CD4-positive, alpha-beta T cell (primary cell): ENCODE measurements at regions not wholly inside any gene's neighbourhood (a gene's known extent, or its start where the extent isn't known, plus 50 kb on each side); places are given as distances from the start of the nearest gene placed in this dataset.

Experiments used
- ATAC-seq: fragments of 200-7000 bp; cut with Tn5 transposase; one replicate; pipeline ENCODE4 v1.10.0; 2022; ENCODE audit warnings: mild to moderate bottlenecking; ENCODE audit not compliant: poor library complexity
- CTCF ChIA-PET: fragments of 350-600 bp; sonication (Branson Sonifier 250); formaldehyde crosslinking; loops from one replicate; lab custom pipeline; 2021; ENCODE audit warnings: antibody characterized with exemption, inconsistent platforms; lab: Charles Lee
- POLR2A ChIA-PET: fragments of 350-600 bp; sonication (Branson Sonifier 250); formaldehyde crosslinking; loops from one replicate; lab custom pipeline; 2021; ENCODE audit warnings: antibody characterized with exemption, inconsistent platforms; lab: Charles Lee
- DNase-seq, 14 experiments: peaks; one replicate each; pipeline ENCODE4 v3.0.0-alpha.2; 2013 to 2020; ENCODE audit warnings: mixed read lengths in 2 of 14
- H3K27ac ChIP-seq, 2 donors: one replicate each; pipeline versions ENCODE4 v1.5.1 to v1.7.0; 2013; ENCODE audit warnings: low read length in 2 of 2, low read depth in 1 of 2, mild to moderate bottlenecking in 1 of 2
- H3K27me3 ChIP-seq, 2 experiments: 1 replicate in 1 of 2; 2 replicates in 1 of 2; pipeline versions ENCODE4 v1.6.1 to v1.7.0; 2013; ENCODE audit warnings: low read length in 2 of 2, control low read depth in 1 of 2, mild to moderate bottlenecking in 1 of 2, moderate library complexity in 1 of 2; ENCODE audit not compliant: insufficient read depth in 2 of 2, control insufficient read depth in 1 of 2
- H3K36me3 ChIP-seq: one replicate; pipeline ENCODE4 v1.6.1; 2013; ENCODE audit warnings: low read length, control low read depth; ENCODE audit not compliant: insufficient read depth
- H3K4me1 ChIP-seq: one replicate; pipeline ENCODE4 v1.6.1; 2013; ENCODE audit warnings: low read length, control low read depth; ENCODE audit not compliant: insufficient read depth
- H3K4me3 ChIP-seq: one replicate; pipeline ENCODE4 v1.5.1; 2013; ENCODE audit warnings: mild to moderate bottlenecking, low read length, moderate library complexity
- H3K9me3 ChIP-seq, 2 experiments: 1 replicate in 1 of 2; 2 replicates in 1 of 2; pipeline versions ENCODE4 v1.6.1 to v1.7.0; 2013; ENCODE audit warnings: low read length in 2 of 2, mild to moderate bottlenecking in 2 of 2, control low read depth in 1 of 2, moderate library complexity in 1 of 2; ENCODE audit not compliant: control insufficient read depth in 1 of 2, insufficient read depth in 1 of 2
- H3K27ac Mint-ChIP-seq: one replicate; pipeline ENCODE4 v1.8.0; 2020; ENCODE audit warnings: mixed read lengths
- H3K27me3 Mint-ChIP-seq: one replicate; pipeline ENCODE4 v1.8.0; 2021; ENCODE audit warnings: mixed read lengths
- H3K36me3 Mint-ChIP-seq: one replicate; pipeline ENCODE4 v1.8.0; 2021; ENCODE audit warnings: low read depth, mixed read lengths
- H3K4me1 Mint-ChIP-seq: one replicate; pipeline ENCODE4 v1.8.0; 2021; ENCODE audit warnings: low read depth, mixed read lengths
- H3K4me3 Mint-ChIP-seq: one replicate; pipeline ENCODE4 v1.8.0; 2020; ENCODE audit warnings: mild to moderate bottlenecking, mixed read lengths
- H3K9me3 Mint-ChIP-seq: one replicate; pipeline ENCODE4 v1.8.0; 2020; ENCODE audit warnings: mixed read lengths
- intact Hi-C, 2 experiments: fragments of 100-400 bp; cut with DNase I in 1 of 2; cut with micrococcal nuclease in 1 of 2; formaldehyde crosslinking; loops; one replicate each; pipeline versions ENCODE4 v1.15.1 to v1.9.0; 2023 to 2025; cut with DNase I, micrococcal nuclease
- TF ChIP-seq, protein P1 (sequence below): fragments of 200-600 bp; IDR thresholded peaks from one replicate; pipeline ENCODE4 v1.8.0; 2022; ENCODE audit warnings: antibody characterized with exemption, mild to moderate bottlenecking

DNA sequence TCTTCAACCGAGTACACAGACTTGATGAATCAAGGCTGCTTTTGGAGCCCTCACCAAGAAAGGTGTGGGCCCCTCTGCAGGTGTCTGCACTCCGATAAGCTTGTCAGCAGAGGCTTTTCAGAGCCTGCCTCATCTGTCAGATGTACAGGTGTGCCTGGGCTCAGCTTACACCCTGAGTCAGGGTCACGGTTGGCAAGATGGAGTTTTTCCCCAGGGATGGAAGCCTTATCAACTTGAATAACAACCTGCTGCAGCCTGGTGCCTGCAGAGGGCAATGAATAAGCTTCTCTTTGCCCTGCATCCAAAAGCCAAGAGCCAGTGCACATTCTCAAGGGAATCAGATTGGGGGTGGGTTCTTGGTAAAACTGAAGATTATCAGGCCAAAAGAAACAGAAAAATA lies 427.1 kb downstream of the CD83 start:
- no peak overlapping the region for H3K27ac ChIP-seq
- no peaks in the 10 kb centered on the region for H3K27me3 ChIP-seq
- H3K27ac Mint-ChIP-seq, result no peak overlapping the region
- peaks cover 4% of the 10 kb centered on the region for H3K4me1 ChIP-seq
- H3K9me3 Mint-ChIP-seq, result no peaks in the 10 kb centered on the region
- no peak for DNase-seq
- H3K4me1 Mint-ChIP-seq, result peaks cover 29% of the 10 kb centered on the region
- no peak overlapping the region for H3K4me3 ChIP-seq
- no peaks in the 10 kb centered on the region for H3K9me3 ChIP-seq
- no peak for ATAC-seq
- H3K27me3 Mint-ChIP-seq, result no peaks in the 10 kb centered on the region
- H3K36me3 ChIP-seq, result no peaks in the 10 kb centered on the region
- CTCF ChIA-PET, result no interaction called here
- TF ChIP-seq, protein P1, sequence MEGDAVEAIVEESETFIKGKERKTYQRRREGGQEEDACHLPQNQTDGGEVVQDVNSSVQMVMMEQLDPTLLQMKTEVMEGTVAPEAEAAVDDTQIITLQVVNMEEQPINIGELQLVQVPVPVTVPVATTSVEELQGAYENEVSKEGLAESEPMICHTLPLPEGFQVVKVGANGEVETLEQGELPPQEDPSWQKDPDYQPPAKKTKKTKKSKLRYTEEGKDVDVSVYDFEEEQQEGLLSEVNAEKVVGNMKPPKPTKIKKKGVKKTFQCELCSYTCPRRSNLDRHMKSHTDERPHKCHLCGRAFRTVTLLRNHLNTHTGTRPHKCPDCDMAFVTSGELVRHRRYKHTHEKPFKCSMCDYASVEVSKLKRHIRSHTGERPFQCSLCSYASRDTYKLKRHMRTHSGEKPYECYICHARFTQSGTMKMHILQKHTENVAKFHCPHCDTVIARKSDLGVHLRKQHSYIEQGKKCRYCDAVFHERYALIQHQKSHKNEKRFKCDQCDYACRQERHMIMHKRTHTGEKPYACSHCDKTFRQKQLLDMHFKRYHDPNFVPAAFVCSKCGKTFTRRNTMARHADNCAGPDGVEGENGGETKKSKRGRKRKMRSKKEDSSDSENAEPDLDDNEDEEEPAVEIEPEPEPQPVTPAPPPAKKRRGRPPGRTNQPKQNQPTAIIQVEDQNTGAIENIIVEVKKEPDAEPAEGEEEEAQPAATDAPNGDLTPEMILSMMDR, result no peak
- POLR2A ChIA-PET, result no interaction called here
- no peak overlapping the region for H3K4me3 Mint-ChIP-seq
- intact Hi-C loops, result no loop called here
- H3K36me3 Mint-ChIP-seq, result no peaks in the 10 kb centered on the region

DNA sequence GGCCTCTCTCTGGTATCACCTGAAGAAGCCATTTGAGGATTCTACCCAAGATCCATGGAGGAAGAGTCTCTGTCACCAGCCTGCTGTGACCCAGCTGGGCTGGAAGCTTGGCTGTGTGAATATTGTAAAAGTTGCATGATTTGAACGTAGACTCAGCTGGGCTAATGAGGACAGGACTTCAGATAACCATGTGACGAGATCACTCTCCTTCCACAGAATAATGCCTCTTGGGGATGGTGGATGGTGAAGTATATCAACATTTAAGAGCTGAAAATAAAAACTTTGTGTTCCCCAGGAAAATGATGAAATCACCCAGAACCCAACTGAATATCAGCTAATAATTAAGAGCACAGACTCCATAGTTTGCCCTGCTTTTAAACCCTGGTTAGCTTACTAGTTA lies 427.9 kb downstream of the CD83 start:
- no peaks in the 10 kb centered on the region for H3K27me3 ChIP-seq
- Mint-ChIP-seq H3K36me3 (no peaks in the 10 kb centered on the region), H3K27ac (no peak overlapping the region), H3K4me1 (peaks cover 24% of the 10 kb centered on the region), H3K4me3 (no peak overlapping the region), H3K27me3 (no peaks in the 10 kb centered on the region), H3K9me3 (no peaks in the 10 kb centered on the region)
- H3K9me3 ChIP-seq, result no peaks in the 10 kb centered on the region
- H3K27ac ChIP-seq, result no peak overlapping the region
- no peak for DNase-seq
- H3K4me1 ChIP-seq, result peaks cover 4% of the 10 kb centered on the region
- POLR2A ChIA-PET, result no interaction called here
- TF ChIP-seq, protein P1, result no peak
- intact Hi-C loops, result no loop called here
- no peak for ATAC-seq
- H3K4me3 ChIP-seq, result no peak overlapping the region
- CTCF ChIA-PET, result no interaction called here
- H3K36me3 ChIP-seq, result no peaks in the 10 kb centered on the region

DNA sequence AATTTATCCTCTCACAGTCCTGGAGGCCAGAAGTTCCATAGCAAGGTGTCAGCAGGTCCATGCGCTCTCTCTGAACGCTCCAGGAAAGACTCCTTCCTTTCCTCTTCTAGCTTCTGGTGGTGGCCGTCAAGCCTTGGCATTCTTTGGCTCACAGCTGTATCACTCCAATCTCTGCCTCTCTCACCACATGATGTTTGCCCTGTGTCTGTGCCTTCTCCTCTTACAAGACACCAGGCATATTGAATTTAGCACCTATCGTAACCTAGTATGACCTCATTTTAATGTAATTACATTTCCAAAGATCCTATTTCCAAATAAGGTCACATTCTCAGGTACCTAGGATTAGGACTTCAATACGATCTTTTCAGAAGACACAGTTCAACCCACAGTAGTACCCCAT lies 428.5 kb downstream of the CD83 start:
- peaks cover 24% of the 10 kb centered on the region for H3K4me1 Mint-ChIP-seq
- no peaks in the 10 kb centered on the region for H3K36me3 Mint-ChIP-seq
- no peak for ATAC-seq
- Histone ChIP-seq H3K27me3 (no peaks in the 10 kb centered on the region), H3K4me3 (no peak overlapping the region), H3K36me3 (no peaks in the 10 kb centered on the region), H3K27ac (no peak overlapping the region), H3K4me1 (peaks cover 4% of the 10 kb centered on the region), H3K9me3 (no peaks in the 10 kb centered on the region)
- no peak overlapping the region for H3K27ac Mint-ChIP-seq
- CTCF ChIA-PET, result interaction anchor here (0.6 kb wide), 1 partner anchor 1001 kb away, joined by 3 read pairs; no protein-coding TSS in a partner anchor
- H3K27me3 Mint-ChIP-seq, result no peaks in the 10 kb centered on the region
- TF ChIP-seq, protein P1, result no peak
- H3K9me3 Mint-ChIP-seq, result no peaks in the 10 kb centered on the region
- DNase-seq, result no peak
- POLR2A ChIA-PET, result no interaction called here
- intact Hi-C loops, result no loop called here
- no peak overlapping the region for H3K4me3 Mint-ChIP-seq
